ENCODE measurements at regions not wholly inside any gene's neighbourhood (a gene's known extent, or its start where the extent isn't known, plus 50 kb on each side); places are given as distances from the start of the nearest gene placed in this dataset.

DNA sequence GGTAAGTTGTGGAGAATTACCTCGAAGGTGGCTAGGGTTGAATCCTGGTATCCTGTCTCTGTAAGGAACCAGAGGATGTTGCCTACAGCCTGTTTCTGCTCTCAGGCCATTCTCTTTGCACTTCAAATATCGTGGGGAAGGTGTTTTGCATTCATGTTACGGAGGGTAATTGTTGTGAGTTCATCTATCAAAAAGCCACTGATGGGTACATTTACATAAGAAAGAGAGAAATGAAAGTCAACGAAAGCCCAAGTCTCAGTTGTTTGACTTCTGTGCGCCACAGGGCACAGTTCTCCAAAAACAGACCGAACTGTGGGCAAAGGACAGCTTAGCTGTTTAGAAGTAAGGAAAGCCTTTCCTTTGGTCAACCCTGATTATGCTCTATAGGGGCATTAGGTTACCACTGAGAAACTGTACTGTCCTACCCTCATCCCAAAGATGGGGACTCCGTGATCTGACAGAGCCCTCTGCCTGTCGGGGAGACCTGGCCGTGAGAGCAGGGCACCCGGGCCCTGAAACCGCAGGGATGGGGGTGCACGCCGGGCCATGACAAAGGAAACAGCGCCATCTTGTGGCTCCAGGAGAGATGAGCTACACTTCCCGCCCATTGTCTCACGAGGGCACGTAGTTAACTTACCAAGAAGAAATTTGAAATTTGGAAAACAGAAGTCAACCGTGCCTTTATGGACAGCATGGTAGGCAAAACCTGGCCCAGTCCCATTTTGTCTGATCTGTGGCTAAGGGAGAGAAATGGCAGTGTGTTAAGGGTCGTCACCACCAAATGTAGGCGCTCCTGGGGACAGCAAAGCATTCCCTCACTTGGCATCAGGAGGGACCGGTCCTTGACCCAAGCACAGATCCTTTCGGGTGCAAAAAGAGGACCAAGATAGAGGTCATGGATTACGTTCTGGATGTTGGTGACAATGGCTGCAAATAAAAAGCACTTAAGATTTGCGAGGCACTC lies 74.5 kb upstream of the DYNLRB2 start:
- TF ChIP-seq, protein P1, sequence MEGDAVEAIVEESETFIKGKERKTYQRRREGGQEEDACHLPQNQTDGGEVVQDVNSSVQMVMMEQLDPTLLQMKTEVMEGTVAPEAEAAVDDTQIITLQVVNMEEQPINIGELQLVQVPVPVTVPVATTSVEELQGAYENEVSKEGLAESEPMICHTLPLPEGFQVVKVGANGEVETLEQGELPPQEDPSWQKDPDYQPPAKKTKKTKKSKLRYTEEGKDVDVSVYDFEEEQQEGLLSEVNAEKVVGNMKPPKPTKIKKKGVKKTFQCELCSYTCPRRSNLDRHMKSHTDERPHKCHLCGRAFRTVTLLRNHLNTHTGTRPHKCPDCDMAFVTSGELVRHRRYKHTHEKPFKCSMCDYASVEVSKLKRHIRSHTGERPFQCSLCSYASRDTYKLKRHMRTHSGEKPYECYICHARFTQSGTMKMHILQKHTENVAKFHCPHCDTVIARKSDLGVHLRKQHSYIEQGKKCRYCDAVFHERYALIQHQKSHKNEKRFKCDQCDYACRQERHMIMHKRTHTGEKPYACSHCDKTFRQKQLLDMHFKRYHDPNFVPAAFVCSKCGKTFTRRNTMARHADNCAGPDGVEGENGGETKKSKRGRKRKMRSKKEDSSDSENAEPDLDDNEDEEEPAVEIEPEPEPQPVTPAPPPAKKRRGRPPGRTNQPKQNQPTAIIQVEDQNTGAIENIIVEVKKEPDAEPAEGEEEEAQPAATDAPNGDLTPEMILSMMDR (conservative IDR thresholded peaks at IDR 0.05; ENCODE audit: low read depth, low read length): peak; percentile 88
- TF ChIP-seq EZH2phosphoT487 (IDR thresholded peaks at IDR 0.05; ENCODE audit: borderline replicate concordance, low read length) (no peak), EZH2 (IDR thresholded peaks at IDR 0.05; ENCODE audit: low read length, unreplicated experiment) (no peak)

All from PC-3 (cell line).